Progenitor cell of endocrine pancreas (in vitro differentiated cells): ENCODE measurements at regions not wholly inside any gene's neighbourhood (a gene's known extent, or its start where the extent isn't known, plus 50 kb on each side); places are given as distances from the start of the nearest gene placed in this dataset.

ENCODE experiments used
- DNase-seq: peaks from one replicate; pipeline ENCODE4 v3.0.0; 2021; ENCODE audit warnings: low spot score; ENCODE audit not compliant: unreplicated experiment
- H3K27ac Mint-ChIP-seq: 2 replicates; pipeline ENCODE4 v1.8.0; 2021; ENCODE audit warnings: mild to moderate bottlenecking, moderate library complexity, mixed read lengths
- H3K27me3 Mint-ChIP-seq: 2 replicates; pipeline ENCODE4 v1.8.0; 2021; ENCODE audit warnings: mixed read lengths
- H3K36me3 Mint-ChIP-seq: 2 replicates; pipeline ENCODE4 v1.8.0; 2022; ENCODE audit warnings: mixed read lengths; ENCODE audit not compliant: insufficient read depth
- H3K4me1 Mint-ChIP-seq: 2 replicates; pipeline ENCODE4 v1.8.0; 2021; ENCODE audit warnings: low read depth, mixed read lengths
- H3K4me3 Mint-ChIP-seq: 2 replicates; pipeline ENCODE4 v1.8.0; 2021; ENCODE audit warnings: low read depth, mild to moderate bottlenecking, moderate library complexity, mixed read lengths
- H3K9me3 Mint-ChIP-seq: 2 replicates; pipeline ENCODE4 v1.8.0; 2021; ENCODE audit warnings: low read depth, mixed read lengths
- TF ChIP-seq, protein P1 (sequence below): fragments of 200-600 bp; sonication (generic); IDR thresholded peaks from one replicate; pipeline ENCODE4 v1.5.0; 2021; ENCODE audit warnings: antibody characterized with exemption, mild to moderate bottlenecking; ENCODE audit not compliant: unreplicated experiment

DNA sequence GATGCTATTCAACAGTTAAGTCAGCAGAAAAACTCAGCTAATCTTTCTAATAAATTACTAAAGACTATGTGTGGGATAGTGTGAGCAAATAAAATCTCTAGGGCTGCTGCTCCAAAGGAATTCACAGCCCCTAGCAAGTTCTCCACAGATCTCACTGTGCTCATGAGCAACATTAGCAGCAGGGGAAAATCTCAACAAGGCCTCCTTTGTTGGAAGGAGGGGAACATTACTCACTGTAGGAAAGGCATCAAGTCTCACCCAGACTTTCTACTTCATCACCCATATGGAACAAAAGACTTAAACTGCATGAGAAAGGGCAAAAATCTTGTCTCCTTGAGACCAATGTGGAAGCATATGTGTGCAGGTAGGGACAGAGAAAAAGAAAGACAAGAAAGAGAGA is 726.4 kb upstream of the SLC35B3 start:
- TF ChIP-seq, protein P1, sequence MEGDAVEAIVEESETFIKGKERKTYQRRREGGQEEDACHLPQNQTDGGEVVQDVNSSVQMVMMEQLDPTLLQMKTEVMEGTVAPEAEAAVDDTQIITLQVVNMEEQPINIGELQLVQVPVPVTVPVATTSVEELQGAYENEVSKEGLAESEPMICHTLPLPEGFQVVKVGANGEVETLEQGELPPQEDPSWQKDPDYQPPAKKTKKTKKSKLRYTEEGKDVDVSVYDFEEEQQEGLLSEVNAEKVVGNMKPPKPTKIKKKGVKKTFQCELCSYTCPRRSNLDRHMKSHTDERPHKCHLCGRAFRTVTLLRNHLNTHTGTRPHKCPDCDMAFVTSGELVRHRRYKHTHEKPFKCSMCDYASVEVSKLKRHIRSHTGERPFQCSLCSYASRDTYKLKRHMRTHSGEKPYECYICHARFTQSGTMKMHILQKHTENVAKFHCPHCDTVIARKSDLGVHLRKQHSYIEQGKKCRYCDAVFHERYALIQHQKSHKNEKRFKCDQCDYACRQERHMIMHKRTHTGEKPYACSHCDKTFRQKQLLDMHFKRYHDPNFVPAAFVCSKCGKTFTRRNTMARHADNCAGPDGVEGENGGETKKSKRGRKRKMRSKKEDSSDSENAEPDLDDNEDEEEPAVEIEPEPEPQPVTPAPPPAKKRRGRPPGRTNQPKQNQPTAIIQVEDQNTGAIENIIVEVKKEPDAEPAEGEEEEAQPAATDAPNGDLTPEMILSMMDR = no peak
- Mint-ChIP-seq H3K4me3 (no peak overlapping the region), H3K36me3 (no peaks in the 10 kb centered on the region), H3K27ac (no peak overlapping the region), H3K4me1 (no peaks in the 10 kb centered on the region), H3K27me3 (no peaks in the 10 kb centered on the region), H3K9me3 (peaks cover 8% of the 10 kb centered on the region)
- no peak for DNase-seq

DNA sequence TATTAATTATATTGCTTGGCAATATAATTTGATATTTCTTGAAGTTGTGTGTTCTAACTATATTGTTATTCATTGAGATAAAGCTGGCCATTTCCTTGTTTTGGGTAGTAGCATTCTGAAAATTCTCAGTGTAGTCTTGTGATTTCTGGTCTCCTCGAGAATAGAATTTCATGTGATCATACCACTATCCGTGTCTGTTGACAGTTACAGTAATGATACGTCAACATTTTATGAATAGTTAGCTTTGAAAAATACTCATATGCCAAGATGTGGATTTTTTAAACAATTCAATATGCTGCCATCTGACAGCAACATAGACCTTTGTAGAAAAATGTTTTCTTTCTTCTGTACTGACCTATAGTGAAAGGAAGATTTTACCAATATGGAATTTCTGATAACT is 723.7 kb upstream of the SLC35B3 start:
- no peaks in the 10 kb centered on the region for H3K4me1 Mint-ChIP-seq
- no peaks in the 10 kb centered on the region for H3K27me3 Mint-ChIP-seq
- H3K36me3 Mint-ChIP-seq = no peaks in the 10 kb centered on the region
- H3K4me3 Mint-ChIP-seq = no peak overlapping the region
- peaks cover 8% of the 10 kb centered on the region for H3K9me3 Mint-ChIP-seq
- TF ChIP-seq, protein P1 = no peak
- H3K27ac Mint-ChIP-seq = no peak overlapping the region
- no peak for DNase-seq

GRCh38 chr6:9155836-9156235 is 720.5 kb upstream of the SLC35B3 start:
- no peak for DNase-seq
- H3K4me1 Mint-ChIP-seq = no peaks in the 10 kb centered on the region
- no peaks in the 10 kb centered on the region for H3K27me3 Mint-ChIP-seq
- TF ChIP-seq, protein P1 = no peak
- H3K27ac Mint-ChIP-seq = no peak overlapping the region
- H3K9me3 Mint-ChIP-seq = peaks cover 4% of the 10 kb centered on the region
- H3K36me3 Mint-ChIP-seq = no peaks in the 10 kb centered on the region
- H3K4me3 Mint-ChIP-seq = no peak overlapping the region

DNA sequence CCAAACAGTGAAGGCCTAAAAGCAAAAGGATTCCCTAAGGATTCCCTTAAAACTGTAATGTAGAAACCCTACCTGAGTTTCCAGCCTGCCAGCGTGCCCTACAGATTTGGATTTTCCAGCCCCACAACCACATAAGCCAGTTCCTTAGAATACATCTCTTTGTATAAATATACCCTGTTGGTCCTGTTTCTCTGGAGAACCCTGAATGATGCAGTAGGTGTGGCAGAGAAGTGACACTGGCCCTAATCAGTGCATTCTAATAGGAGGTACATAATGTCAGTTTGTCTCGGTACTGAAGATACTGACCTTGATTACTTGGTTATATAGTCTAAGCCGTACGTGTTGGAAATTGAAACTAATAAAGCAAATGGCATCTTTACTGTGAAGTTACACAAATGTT is 707.8 kb upstream of the SLC35B3 start:
- Mint-ChIP-seq H3K36me3 (no peaks in the 10 kb centered on the region), H3K4me1 (no peaks in the 10 kb centered on the region), H3K27ac (no peak overlapping the region), H3K4me3 (no peak overlapping the region), H3K9me3 (peaks cover 3% of the 10 kb centered on the region), H3K27me3 (no peaks in the 10 kb centered on the region)
- no peak for DNase-seq
- TF ChIP-seq, protein P1 = no peak

DNA sequence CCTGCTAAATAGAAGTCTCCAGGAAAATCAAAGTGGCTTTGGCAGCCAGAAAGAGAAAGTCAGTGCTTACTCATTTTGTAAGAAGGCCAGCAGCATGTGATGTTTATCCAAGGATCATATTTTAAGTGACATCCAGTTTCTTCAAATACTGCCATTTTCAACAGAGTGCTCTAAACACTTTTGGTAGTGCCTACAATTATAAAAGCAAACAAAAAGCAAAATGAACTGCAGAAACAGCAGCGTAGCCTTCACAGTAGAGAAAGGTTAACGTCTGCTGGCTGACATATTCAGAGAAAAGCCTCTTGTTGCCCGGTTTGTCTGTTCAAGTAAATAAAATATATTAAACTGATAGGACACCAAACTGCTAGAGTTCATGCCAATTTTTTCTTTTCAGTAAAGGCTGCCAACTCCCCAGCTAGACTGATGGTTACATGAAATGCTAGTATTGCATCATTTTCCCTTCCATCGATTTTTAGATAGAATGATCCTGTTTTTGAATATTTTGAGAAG is 705.7 kb upstream of the SLC35B3 start:
- Mint-ChIP-seq H3K4me3 (no peak overlapping the region), H3K27me3 (no peaks in the 10 kb centered on the region), H3K27ac (no peak overlapping the region), H3K4me1 (no peaks in the 10 kb centered on the region), H3K9me3 (peaks cover 3% of the 10 kb centered on the region), H3K36me3 (no peaks in the 10 kb centered on the region)
- no peak for DNase-seq
- TF ChIP-seq, protein P1 = no peak
